NCI-H345 (cell line): ENCODE measurements at regions not wholly inside any gene's neighbourhood (a gene's known extent, or its start where the extent isn't known, plus 50 kb on each side); places are given as distances from the start of the nearest gene placed in this dataset.

Experiments used
- DNase-seq: peaks from one replicate; lab custom pipeline; 2025; lab: John Stamatoyannopoulos, UW

DNA sequence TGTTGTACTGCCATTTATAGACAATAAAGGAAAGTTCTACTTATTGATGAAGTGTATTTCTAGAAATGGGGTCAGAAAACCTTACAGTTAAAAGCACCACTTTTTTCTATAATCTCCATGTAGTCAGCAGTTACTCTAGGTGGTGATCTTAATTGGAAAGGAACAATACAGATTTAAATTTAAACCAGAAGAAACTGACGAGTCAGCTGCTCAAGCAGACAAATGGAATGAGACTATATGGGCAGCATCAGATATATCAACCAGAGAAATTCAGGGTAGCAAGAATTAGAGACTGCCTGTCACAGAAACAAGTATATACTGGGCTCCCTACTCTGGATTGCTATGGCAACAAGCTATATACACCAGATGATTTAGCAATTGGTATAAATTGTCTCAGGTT, 99.6 kb upstream of the SCG2 start:
- no peak for DNase-seq

DNA sequence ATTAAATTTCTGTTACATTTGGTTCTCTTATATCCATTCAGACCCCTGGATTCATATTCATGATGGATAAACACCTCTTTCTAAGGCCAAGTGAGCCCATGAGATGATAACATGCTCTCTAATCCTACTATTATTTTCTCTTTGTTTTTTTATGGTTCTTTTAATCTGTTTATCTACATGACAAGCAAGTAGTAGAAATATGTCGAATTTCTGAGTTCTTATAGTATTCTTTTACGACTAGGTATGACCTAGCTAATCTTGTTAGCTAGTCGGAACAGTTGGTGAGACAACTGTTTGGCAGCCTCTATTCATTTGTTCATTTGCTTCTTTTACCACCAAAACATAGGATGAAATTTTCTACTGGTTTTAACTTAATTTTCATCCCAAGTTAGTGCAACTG, 98.1 kb upstream of the SCG2 start:
- no peak for DNase-seq

DNA sequence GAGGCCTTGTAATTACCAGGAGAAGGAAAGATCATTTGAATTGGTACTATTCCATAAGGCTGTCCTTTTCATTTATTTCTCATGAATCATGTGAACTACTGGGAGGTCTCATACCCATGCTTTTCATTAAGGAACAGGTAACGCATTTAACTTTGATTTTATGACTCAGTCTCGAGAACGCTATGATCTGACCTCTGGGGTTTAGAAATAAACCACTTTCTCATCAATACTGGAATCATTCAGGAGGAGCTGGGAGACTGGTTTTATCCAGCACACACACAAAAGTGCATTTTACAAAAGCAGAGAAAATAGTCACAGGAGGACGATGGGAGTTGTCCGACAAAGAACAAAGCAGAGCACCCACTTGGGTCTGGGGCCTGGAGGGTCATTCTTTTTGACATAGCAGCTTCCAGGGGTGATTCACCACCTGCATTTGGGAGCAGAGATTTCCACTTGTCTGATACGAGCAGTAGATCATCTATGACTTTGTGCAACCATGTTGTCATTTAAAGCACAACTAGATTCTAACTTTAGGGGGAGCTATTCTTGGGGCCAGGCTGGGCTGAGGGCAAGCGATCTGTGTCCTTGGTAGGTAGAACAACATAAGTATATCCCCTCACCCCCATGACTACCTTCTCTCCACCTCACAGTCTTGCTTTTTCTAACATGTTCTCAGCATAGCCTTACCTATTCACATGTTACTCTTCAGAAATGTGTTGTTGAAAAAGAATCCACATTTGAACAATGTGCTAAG, 95.9 kb upstream of the SCG2 start:
- no peak for DNase-seq

DNA sequence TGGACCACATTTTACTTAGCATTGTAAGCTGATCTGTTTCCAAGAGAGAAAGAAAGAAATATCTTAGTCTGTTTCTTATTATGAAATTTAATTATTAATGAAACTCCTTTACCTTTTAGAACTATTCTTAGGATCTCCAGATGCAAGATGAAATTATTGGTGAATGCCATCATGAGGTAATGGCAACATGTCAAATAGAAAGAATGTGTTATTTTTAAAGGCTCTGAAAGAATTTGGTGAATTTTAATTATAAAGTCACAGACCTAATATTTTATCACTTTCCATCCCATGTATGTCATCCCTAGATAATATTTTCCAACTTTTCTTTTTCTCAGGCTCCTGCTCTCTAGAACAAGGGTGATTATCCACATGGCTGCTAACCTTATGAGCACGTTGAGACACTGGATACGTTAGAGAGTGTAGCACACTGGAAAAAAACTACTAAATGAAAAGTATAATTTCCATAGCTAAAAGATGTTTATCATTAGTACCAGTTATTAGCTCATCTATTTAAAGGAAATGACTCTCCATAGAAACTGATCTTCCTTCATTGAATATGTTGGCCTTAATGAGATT, 95.2 kb upstream of the SCG2 start:
- DNase-seq = no peak

DNA sequence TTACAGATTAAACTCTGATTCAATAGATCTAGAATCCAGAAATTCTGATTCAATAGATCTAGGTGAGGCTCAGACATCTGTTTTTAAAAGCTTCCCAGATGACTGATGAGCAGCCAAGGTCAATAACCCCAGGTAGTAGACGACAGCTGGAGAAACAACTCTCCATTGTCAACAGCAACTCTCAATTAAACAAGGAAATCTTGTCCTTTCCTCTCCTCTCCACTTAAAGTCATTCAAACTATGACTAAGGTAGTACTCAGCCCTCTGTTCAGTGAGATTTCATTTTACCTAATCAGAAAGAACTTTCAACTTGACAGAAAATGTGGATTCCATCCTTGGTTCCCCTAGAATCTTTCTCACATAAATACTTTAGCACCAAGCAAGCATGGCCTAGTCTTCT, 94.6 kb upstream of the SCG2 start:
- DNase-seq = peak; percentile 48

DNA sequence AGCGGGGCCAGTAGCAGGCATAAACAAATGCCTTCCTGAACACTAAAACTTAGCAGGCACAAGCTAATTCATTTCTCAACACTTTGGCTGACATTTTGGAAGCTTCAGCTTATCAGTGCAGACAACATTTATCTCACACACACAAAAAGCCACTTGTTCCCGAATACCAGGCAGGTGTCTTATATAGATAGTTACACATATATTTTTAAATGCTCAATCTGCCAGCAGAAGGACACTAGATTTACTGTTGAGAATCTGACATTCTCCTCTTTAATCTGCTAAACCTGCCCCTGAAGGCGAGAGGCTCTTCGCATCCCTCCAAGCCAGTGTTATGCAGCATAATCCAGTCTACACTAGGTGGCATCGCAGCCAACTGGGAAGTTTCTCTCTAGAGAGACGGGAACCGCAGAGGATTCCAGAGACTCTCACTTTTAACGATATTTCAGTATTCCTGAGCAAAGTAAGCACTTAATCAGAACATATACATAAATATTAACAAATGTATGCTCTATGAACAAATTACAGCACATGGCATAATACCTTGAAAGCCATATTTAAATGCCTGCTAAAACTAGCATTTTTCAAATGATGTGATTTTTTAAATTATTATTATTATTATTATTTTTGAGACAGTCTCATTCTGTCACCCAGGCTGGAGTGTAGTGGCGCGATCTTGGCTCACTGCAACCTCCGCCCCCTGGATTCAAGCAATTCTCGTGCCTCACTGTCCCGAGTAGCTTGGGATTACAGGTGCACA, 90.2 kb upstream of the SCG2 start:
- peak; percentile 36 for DNase-seq

DNA sequence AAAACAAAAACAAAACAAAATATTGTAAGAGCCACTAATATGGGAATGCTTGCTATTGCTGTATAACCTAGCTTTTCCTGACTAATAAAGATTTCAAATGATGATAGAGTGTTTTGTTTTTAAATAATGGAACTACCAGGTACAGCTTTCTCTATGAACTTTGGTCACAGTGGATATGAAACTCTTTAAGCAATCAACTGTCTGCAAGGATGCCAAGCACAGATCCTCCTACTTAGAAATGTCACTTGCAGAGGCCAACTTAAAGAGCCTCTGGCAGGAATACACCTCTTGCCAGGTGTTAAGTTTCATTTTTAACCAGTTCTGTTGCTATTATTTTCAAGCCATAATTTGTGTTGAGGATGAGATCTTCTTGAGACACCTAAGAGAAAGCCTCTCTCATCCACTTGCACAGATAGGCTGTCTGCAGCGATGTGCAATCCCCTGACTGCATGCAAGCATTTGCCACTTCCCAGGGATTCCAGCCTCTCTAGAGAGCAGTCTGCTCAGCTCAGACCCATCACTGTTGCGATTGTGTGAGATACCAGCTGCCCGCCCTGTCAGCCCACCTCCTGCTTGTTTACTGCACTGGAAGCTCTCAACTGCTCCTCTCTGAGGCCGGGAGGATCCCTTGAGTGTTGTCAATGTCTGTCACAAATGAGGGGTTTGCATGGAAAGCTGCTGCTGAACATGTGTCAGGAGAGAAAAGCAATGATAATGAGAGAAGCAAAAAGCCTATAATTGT, 86.1 kb upstream of the SCG2 start:
- DNase-seq = peak; percentile 80

DNA sequence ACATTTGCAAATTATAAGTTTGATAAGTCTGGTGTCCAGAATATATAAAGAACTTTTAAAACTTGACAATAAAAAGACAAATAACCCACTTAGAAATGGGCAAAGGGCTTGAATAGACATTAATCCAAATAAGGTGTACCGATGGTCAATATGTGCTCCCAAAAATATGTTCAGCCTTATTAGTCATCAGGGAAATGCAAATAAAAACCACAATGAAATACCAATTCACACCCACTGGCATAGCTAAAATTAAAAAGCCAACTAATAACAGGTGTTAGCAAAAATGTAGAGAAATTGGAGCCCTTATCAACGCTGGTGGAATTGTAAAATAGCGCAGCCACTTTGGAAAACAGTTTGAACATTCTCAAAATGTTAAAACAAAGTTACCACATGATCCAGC, 79.0 kb upstream of the SCG2 start:
- no peak for DNase-seq

DNA sequence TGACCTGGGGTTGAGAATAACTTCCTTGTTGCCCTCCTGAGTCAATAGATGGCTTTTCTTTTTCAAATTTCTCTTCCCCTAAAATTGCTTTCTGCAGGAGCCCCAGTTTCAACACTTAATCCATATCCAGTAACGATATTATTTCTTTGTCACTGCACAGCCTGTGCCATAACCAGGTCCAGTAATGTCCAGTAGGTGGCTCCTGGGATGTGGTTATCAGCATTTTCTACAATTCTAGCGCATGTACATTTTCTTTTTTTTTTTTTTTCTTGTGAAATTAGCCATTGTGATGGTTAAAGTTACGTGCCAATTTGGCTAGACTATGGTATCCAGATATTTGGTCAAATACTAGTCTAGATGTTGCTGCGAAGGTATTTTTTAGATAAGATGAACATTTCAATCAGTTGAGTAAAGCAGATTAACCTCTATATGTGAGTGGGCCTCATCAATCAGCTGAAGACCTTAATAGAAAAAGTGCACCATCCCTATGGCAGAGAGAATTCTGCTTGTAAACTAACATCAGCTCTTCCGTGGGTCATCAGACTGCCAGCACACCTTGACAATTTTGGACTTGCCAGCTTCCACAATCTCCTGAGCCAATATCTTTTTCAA, 72.9 kb upstream of the SCG2 start:
- DNase-seq = no peak

DNA sequence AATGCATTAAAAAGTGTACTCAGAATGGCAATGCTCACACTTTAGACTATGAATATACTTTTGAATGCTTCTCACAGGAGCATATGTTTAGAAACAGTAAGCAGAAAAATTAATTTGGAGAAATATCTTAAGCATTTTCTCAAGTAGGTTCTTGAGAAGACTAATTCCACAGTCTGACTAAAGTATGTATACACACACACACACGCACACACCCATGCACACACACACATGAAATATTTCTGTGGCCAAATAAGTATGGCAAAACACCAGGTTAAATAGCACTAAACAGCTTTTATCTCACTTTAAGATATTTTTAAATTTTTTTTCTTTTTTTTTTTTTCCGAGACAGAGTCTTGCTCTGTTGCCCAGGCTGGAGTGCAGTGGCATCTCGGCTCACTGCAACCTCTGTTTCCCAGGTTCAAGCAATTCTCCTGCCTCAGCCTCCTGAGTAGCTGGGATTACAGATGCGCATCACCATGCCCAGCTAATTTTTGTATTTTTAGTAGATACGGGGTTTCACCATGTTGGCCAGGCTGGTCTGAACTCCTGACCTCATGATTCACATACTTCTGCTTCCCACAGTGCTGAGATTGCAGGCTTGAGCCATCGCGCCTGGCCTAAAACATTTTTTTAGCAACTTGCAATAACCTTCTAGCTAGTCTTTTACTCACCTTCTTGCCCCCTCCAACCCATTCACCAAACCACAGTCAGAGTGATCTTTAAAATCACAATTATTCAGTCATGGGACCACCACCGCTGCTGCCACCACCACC, 67.5 kb upstream of the SCG2 start:
- no peak for DNase-seq

DNA sequence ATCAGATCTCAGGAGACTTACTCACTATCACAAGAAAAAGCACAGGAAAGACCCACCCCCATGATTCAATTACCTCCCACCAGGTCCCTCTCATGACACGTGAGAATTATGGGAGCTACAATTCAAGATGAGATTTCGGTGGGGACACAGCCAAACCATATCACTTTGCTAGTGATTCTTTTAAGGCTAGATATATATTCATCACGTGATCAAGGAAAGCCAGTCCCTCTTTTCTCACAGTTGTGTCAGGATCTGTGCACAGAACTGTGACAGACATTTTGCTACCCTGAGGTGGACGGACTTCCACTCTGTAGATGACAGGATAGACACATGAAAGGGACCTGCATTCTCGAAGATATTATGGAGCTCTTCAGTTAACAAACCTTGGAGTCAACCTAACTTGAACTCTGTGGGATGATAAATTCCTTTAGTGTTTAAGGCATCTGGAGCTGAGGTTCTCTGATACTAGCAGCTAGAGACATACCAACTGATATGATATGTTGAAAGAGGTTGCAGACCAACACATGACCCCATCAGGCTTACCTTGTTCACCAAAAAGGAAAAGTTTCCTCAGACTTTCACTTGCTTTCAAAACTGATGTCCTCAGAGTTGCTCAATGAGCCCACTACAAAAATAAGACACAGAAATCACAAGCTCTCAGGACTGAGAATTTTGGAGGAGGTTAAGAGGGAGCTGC, 66.3 kb upstream of the SCG2 start:
- no peak for DNase-seq

DNA sequence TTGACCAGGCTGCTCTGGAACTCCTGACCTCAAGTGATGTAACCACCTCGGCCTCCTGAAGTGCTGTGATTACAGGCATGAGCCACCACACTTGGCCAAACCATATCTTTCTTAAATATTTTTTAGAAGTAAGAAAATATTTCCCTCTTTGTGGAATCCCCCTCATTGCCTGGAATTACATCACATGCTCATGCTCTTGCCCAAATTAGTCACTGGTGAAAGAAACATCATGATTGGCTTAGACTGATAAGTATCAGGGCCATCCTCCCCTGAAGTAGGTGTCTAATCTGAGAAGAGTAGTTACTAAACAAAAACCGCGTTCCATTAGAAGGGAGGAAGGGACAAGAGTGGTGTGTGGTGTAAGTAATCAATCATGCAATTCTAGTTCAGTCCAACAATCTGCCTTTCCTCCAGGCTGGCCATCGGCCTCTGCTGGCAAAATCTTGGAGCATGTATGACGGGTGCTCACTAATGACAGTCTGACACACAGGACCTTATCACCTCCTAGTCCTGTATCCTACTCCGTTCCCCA, 52.3 kb upstream of the SCG2 start:
- DNase-seq = no peak

DNA sequence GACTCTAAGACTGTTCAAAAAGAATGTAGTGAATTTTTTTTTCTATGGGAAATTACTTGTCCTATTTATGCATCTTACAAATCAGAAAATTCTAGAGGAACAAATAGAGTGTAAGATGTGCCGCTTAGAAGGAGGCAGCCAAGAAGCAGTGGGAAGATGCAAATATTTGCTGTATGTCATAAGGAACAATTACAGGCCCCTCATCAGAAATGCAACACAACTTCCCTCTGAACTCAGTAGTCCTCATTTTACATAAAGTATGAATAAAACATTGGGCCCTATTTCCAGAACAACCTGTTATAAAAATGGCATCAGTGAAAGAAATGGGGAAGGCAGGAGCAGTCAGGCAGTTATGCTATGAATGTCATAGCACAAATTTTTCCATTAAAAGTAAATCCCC, 50.7 kb upstream of the SCG2 start:
- DNase-seq = no peak

DNA sequence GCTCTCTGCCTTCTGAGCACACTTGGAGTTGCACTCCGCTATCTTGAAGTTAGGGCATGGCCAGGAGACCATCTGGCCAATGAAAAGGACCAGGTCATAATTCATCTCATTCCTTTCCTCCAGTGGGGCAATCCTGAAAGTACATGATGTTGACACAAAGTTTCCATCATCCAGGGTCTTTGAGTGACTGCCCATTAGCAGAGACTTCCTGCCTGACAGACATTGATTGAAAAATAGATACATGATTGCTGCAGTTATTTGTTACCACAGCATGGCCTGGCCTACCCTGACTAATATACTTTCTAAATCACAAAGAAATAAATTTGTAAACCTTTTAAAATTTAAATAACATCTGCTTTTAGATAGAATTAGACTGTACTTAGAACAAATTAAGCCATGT, 50.0 kb upstream of the SCG2 start:
- DNase-seq = no peak
